ENCODE measurements at regions not wholly inside any gene's neighbourhood (a gene's known extent, or its start where the extent isn't known, plus 50 kb on each side); places are given as distances from the start of the nearest gene placed in this dataset.
"Not testable (repeated sequence)": the region's sequence is repeated elsewhere in the genome, so short reads cannot be mapped to it uniquely, and the experiment has no call there.

GRCh38 chr4:131683314-131683713 is 1465.8 kb upstream of the PCDH10 start:
- H3K27me3 Mint-ChIP-seq; H3K4me3 Mint-ChIP-seq; H3K27ac Mint-ChIP-seq; DNase-seq; ATAC-seq (replicated peaks); H3K9me3 Mint-ChIP-seq; H3K4me1 Mint-ChIP-seq (ENCODE audit: low read depth in 2 of 2); H3K36me3 Mint-ChIP-seq (ENCODE audit: insufficient read depth): not testable (repeated sequence)

GRCh38 chr4:131721883-131722282 is 1427.2 kb upstream of the PCDH10 start:
- DNase-seq (no peak), ATAC-seq (replicated peaks) (no peak)
- Mint-ChIP-seq H3K9me3 (peaks cover 9 to 11% of the 10 kb centered on the region in 2 donors), H3K4me1 (ENCODE audit: low read depth in 2 of 2) (no peaks in the 10 kb centered on the region), H3K27me3 (no peaks in the 10 kb centered on the region), H3K36me3 (ENCODE audit: insufficient read depth) (no peaks in the 10 kb centered on the region), H3K27ac (no peak overlapping the region), H3K4me3 (no peak overlapping the region)

GRCh38 chr4:131723069-131723468 is 1426.0 kb upstream of the PCDH10 start:
- not testable (repeated sequence) for H3K27ac Mint-ChIP-seq; DNase-seq; H3K36me3 Mint-ChIP-seq (ENCODE audit: insufficient read depth); ATAC-seq (replicated peaks); H3K4me1 Mint-ChIP-seq (ENCODE audit: low read depth in 2 of 2); H3K4me3 Mint-ChIP-seq; H3K27me3 Mint-ChIP-seq
- peaks cover 10 to 11% of the 10 kb centered on the region in 2 donors for H3K9me3 Mint-ChIP-seq

GRCh38 chr4:131724847-131725246 is 1424.2 kb upstream of the PCDH10 start:
- not testable (repeated sequence) for H3K36me3 Mint-ChIP-seq (ENCODE audit: insufficient read depth); ATAC-seq (replicated peaks); H3K4me3 Mint-ChIP-seq; H3K4me1 Mint-ChIP-seq (ENCODE audit: low read depth in 2 of 2); H3K27ac Mint-ChIP-seq; H3K27me3 Mint-ChIP-seq
- peak in 2 of 3 experiments; percentile 21 to 32 for DNase-seq
- H3K9me3 Mint-ChIP-seq = peaks cover 10 to 11% of the 10 kb centered on the region in 2 donors

- not testable (repeated sequence) for H3K4me1 Mint-ChIP-seq (ENCODE audit: low read depth in 2 of 2); DNase-seq; ATAC-seq (replicated peaks); H3K36me3 Mint-ChIP-seq (ENCODE audit: insufficient read depth); H3K27me3 Mint-ChIP-seq; H3K4me3 Mint-ChIP-seq; H3K27ac Mint-ChIP-seq
- H3K9me3 Mint-ChIP-seq = peaks cover 10 to 11% of the 10 kb centered on the region in 2 donors
These were observed 1423.6 kb upstream of the PCDH10 start for GRCh38 chr4:131725521-131725920.

- DNase-seq; ATAC-seq (replicated peaks); H3K4me3 Mint-ChIP-seq; H3K4me1 Mint-ChIP-seq (ENCODE audit: low read depth in 2 of 2); H3K27me3 Mint-ChIP-seq; H3K27ac Mint-ChIP-seq; H3K36me3 Mint-ChIP-seq (ENCODE audit: insufficient read depth): not testable (repeated sequence)
- peaks cover 8 to 11% of the 10 kb centered on the region in 2 donors for H3K9me3 Mint-ChIP-seq
These were observed 1422.2 kb upstream of the PCDH10 start for GRCh38 chr4:131726940-131727339.

- not testable (repeated sequence) for ATAC-seq (replicated peaks); H3K27me3 Mint-ChIP-seq; DNase-seq; H3K36me3 Mint-ChIP-seq (ENCODE audit: insufficient read depth); H3K9me3 Mint-ChIP-seq; H3K4me3 Mint-ChIP-seq; H3K27ac Mint-ChIP-seq; H3K4me1 Mint-ChIP-seq (ENCODE audit: low read depth in 2 of 2)
These were observed 1421.7 kb upstream of the PCDH10 start for GRCh38 chr4:131727418-131727817.

GRCh38 chr4:131729205-131729604 is 1419.9 kb upstream of the PCDH10 start:
- not testable (repeated sequence) for H3K4me1 Mint-ChIP-seq (ENCODE audit: low read depth in 2 of 2); H3K9me3 Mint-ChIP-seq; H3K27ac Mint-ChIP-seq; H3K4me3 Mint-ChIP-seq; ATAC-seq (replicated peaks); H3K27me3 Mint-ChIP-seq; H3K36me3 Mint-ChIP-seq (ENCODE audit: insufficient read depth); DNase-seq

- H3K4me3 Mint-ChIP-seq; H3K27ac Mint-ChIP-seq; H3K4me1 Mint-ChIP-seq (ENCODE audit: low read depth in 2 of 2); ATAC-seq (replicated peaks); DNase-seq; H3K9me3 Mint-ChIP-seq; H3K36me3 Mint-ChIP-seq (ENCODE audit: insufficient read depth); H3K27me3 Mint-ChIP-seq: not testable (repeated sequence)
These were observed 1419.2 kb upstream of the PCDH10 start for GRCh38 chr4:131729716-131730398.

GRCh38 chr4:131730574-131730973 is 1418.5 kb upstream of the PCDH10 start:
- H3K27ac Mint-ChIP-seq; H3K9me3 Mint-ChIP-seq; DNase-seq; H3K4me3 Mint-ChIP-seq; ATAC-seq (replicated peaks); H3K4me1 Mint-ChIP-seq (ENCODE audit: low read depth in 2 of 2); H3K27me3 Mint-ChIP-seq; H3K36me3 Mint-ChIP-seq (ENCODE audit: insufficient read depth): not testable (repeated sequence)

- ATAC-seq (replicated peaks); H3K9me3 Mint-ChIP-seq: not testable (repeated sequence)
These were observed 1417.0 kb upstream of the PCDH10 start for GRCh38 chr4:131732034-131732630.

GRCh38 chr4:131734321-131734720 is 1414.8 kb upstream of the PCDH10 start:
- not testable (repeated sequence) for H3K27me3 Mint-ChIP-seq; H3K27ac Mint-ChIP-seq; H3K4me3 Mint-ChIP-seq; H3K4me1 Mint-ChIP-seq (ENCODE audit: low read depth in 2 of 2); DNase-seq; H3K36me3 Mint-ChIP-seq (ENCODE audit: insufficient read depth); ATAC-seq (replicated peaks); H3K9me3 Mint-ChIP-seq

More at GRCh38 chr4:131732034-131732630, 1417.0 kb upstream of the PCDH10 start:
- not testable (repeated sequence) for H3K4me1 Mint-ChIP-seq (ENCODE audit: low read depth in 2 of 2); H3K4me3 Mint-ChIP-seq; H3K27me3 Mint-ChIP-seq; DNase-seq; H3K36me3 Mint-ChIP-seq (ENCODE audit: insufficient read depth); H3K27ac Mint-ChIP-seq

- H3K27me3 Mint-ChIP-seq; DNase-seq; H3K36me3 Mint-ChIP-seq (ENCODE audit: insufficient read depth); H3K9me3 Mint-ChIP-seq; ATAC-seq (replicated peaks); H3K27ac Mint-ChIP-seq; H3K4me1 Mint-ChIP-seq (ENCODE audit: low read depth in 2 of 2); H3K4me3 Mint-ChIP-seq: not testable (repeated sequence)
These were observed 1414.2 kb upstream of the PCDH10 start for GRCh38 chr4:131734851-131735385.

GRCh38 chr4:131738991-131739390 is 1410.1 kb upstream of the PCDH10 start:
- not testable (repeated sequence) for H3K27ac Mint-ChIP-seq; H3K4me3 Mint-ChIP-seq; H3K27me3 Mint-ChIP-seq; H3K9me3 Mint-ChIP-seq; ATAC-seq (replicated peaks); H3K36me3 Mint-ChIP-seq (ENCODE audit: insufficient read depth); DNase-seq; H3K4me1 Mint-ChIP-seq (ENCODE audit: low read depth in 2 of 2)

Data from effector memory CD8-positive, alpha-beta T cell (primary cell).